OCI-LY7 (cell line): ENCODE measurements at regions not wholly inside any gene's neighbourhood (a gene's known extent, or its start where the extent isn't known, plus 50 kb on each side); places are given as distances from the start of the nearest gene placed in this dataset.

Experiments used
- CTCF ChIP-seq: fragments of 200-600 bp; sonication (generic); conservative IDR thresholded peaks from 2 replicates; pipeline ENCODE4 v1.5.1; 2014; ENCODE audit warnings: mild to moderate bottlenecking, antibody characterized with exemption, low read length, moderate library complexity, mixed read lengths
- EZH2phosphoT487 ChIP-seq: fragments of 200-600 bp; sonication (generic); IDR thresholded peaks from 2 replicates; pipeline ENCODE4 v1.6.1; 2018; ENCODE audit warnings: low read depth, borderline replicate concordance, mild to moderate bottlenecking, mixed run types, antibody characterized with exemption, low read length, moderate library complexity, mixed read lengths

GRCh38 chr7:142450695-142451094, 192.8 kb upstream of the PRSS58 start:
- TF ChIP-seq CTCF (no peak), EZH2phosphoT487 (no peak)
